Panc1 (cell line): ENCODE measurements at regions not wholly inside any gene's neighbourhood (a gene's known extent, or its start where the extent isn't known, plus 50 kb on each side); places are given as distances from the start of the nearest gene placed in this dataset.

ENCODE experiments used
- CTCF ChIP-seq: fragments of 450-650 bp; IDR thresholded peaks from 2 replicates; pipeline ENCODE4 v1.5.1; 2017; ENCODE audit warnings: mild to moderate bottlenecking
- POLR2AphosphoS5 ChIP-seq: IDR thresholded peaks from 2 replicates; pipeline ENCODE4 v1.6.1; 2012; ENCODE audit warnings: mild to moderate bottlenecking, low read depth, low read length, moderate library complexity
- REST ChIP-seq, 2 experiments: IDR thresholded peaks; 2 replicates each; pipeline ENCODE4 v1.6.1; 2011 to 2012; ENCODE audit warnings: low read depth in 2 of 2, control low read depth in 1 of 2, low read length in 1 of 2, mild to moderate bottlenecking in 1 of 2, moderate library complexity in 1 of 2; ENCODE audit not compliant: insufficient read depth in 1 of 2
- TCF7L2 ChIP-seq: IDR thresholded peaks from 2 replicates; pipeline ENCODE4 v1.6.1; 2011; ENCODE audit warnings: mild to moderate bottlenecking, low read depth, low read length, inconsistent platforms

GRCh38 chr3:168802766-168803165 lies 707.0 kb upstream of the GOLIM4 start:
- TF ChIP-seq TCF7L2 (no peak), CTCF (no peak), POLR2AphosphoS5 (no peak), REST (IDR thresholded peaks at IDR 0.05; ENCODE audit: insufficient read depth in 1 of 2, low read depth in 2 of 2, low read length in 1 of 2) (no peak)
